ENCODE measurements at regions not wholly inside any gene's neighbourhood (a gene's known extent, or its start where the extent isn't known, plus 50 kb on each side); places are given as distances from the start of the nearest gene placed in this dataset.

- no peak overlapping the region for H3K4me3 ChIP-seq (ENCODE audit: low read depth, low read length)
- no peak for TF ChIP-seq CTCF (IDR thresholded peaks at IDR 0.05; ENCODE audit: insufficient read depth, low read length)
- DNase-seq (ENCODE audit: low read depth): no peak
These were observed 2128.7 kb upstream of the C9orf72 start for GRCh38 chr9:29701971-29702370.

GRCh38 chr9:29714860-29715259 is 2141.6 kb upstream of the C9orf72 start:
- no peak for TF ChIP-seq CTCF (IDR thresholded peaks at IDR 0.05; ENCODE audit: insufficient read depth, low read length)
- H3K4me3 ChIP-seq (ENCODE audit: low read depth, low read length): no peak overlapping the region
- no peak for DNase-seq (ENCODE audit: low read depth)

- no peak for DNase-seq (ENCODE audit: low read depth)
These were observed 2144.3 kb upstream of the C9orf72 start for GRCh38 chr9:29717631-29718030.

GRCh38 chr9:29730163-29730562 is 2156.9 kb upstream of the C9orf72 start:
- DNase-seq (ENCODE audit: low read depth): no peak
- H3K4me3 ChIP-seq (ENCODE audit: low read depth, low read length): no peak overlapping the region

More at GRCh38 chr9:29717631-29718030, 2144.3 kb upstream of the C9orf72 start:
- no peak for TF ChIP-seq CTCF (IDR thresholded peaks at IDR 0.05; ENCODE audit: insufficient read depth, low read length)
- H3K4me3 ChIP-seq (ENCODE audit: low read depth, low read length): no peak overlapping the region

GRCh38 chr9:29740518-29740917 is 2167.2 kb upstream of the C9orf72 start:
- no peak for TF ChIP-seq CTCF (IDR thresholded peaks at IDR 0.05; ENCODE audit: insufficient read depth, low read length)
- no peak for DNase-seq (ENCODE audit: low read depth)
- no peak overlapping the region for H3K4me3 ChIP-seq (ENCODE audit: low read depth, low read length)

More at GRCh38 chr9:29730163-29730562, 2156.9 kb upstream of the C9orf72 start:
- TF ChIP-seq CTCF (IDR thresholded peaks at IDR 0.05; ENCODE audit: insufficient read depth, low read length): no peak

- H3K4me3 ChIP-seq (ENCODE audit: low read depth, low read length): no peak overlapping the region
- no peak for TF ChIP-seq CTCF (IDR thresholded peaks at IDR 0.05; ENCODE audit: insufficient read depth, low read length)
- DNase-seq (ENCODE audit: low read depth): no peak
These were observed 2167.9 kb upstream of the C9orf72 start for GRCh38 chr9:29741169-29741568.

- no peak overlapping the region for H3K4me3 ChIP-seq (ENCODE audit: low read depth, low read length)
- DNase-seq (ENCODE audit: low read depth): peak; percentile 11
- TF ChIP-seq CTCF (IDR thresholded peaks at IDR 0.05; ENCODE audit: insufficient read depth, low read length): no peak
These were observed 2176.8 kb upstream of the C9orf72 start for GRCh38 chr9:29750062-29750461.
